ENCODE measurements at regions not wholly inside any gene's neighbourhood (a gene's known extent, or its start where the extent isn't known, plus 50 kb on each side); places are given as distances from the start of the nearest gene placed in this dataset.

GRCh38 chr3:34053626-34054025 is 255.2 kb downstream of the PDCD6IP start:
- no peak for TF ChIP-seq POLR2AphosphoS5 (IDR thresholded peaks at IDR 0.05; ENCODE audit: low read depth, low read length)
- TF ChIP-seq POLR2A (IDR thresholded peaks at IDR 0.05; ENCODE audit: low read depth, low read length), result no peak

Measured in GM12892 (cell line).